ENCODE measurements at regions not wholly inside any gene's neighbourhood (a gene's known extent, or its start where the extent isn't known, plus 50 kb on each side); places are given as distances from the start of the nearest gene placed in this dataset.

DNA sequence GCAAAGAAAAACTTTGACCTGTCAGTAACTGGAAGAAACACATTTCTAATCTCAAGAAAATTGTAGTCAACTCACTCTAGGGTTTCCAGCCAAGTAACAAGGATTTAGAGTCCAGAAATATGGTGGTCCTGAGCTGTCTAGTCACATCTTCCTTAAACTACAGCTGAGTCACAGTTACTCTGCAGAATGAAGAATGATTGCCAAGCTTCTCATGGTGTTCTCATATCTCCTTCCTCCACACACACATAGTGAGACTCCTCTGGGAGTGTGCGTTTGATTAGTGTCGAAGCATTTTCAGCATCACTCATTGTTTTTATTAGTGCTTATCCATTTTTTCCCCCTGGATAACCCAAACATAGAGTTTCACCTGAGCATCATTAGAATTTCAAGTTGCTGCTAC, 93.1 kb upstream of the CXCL12 start:
- no peak for DNase-seq

GRCh38 chr10:44478876-44479705, 94.2 kb upstream of the CXCL12 start:
- no peak for DNase-seq

- no peak for DNase-seq
These were observed 107.8 kb upstream of the CXCL12 start for GRCh38 chr10:44492678-44493077.

- DNase-seq = no peak
These were observed 113.3 kb upstream of the CXCL12 start for GRCh38 chr10:44498222-44498621.

DNA sequence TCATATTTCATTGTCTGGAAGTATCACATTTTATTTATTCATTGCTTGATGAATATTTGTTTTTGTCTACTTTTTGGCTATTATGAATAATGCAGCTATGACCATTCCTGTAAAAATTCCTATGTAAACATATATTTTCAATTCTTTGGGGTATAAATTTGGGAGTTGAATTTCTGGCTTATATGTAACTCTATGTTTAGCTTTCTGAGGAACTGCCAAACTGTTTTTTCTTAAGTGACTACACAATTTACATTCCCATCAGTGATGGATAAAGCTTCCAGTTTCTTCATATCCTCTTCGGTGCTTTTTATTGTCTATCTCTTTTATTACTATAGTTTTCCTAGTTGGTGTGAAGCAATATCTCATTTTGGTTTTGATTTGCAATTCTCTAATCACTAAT, 115.6 kb upstream of the CXCL12 start:
- no peak for DNase-seq

DNA sequence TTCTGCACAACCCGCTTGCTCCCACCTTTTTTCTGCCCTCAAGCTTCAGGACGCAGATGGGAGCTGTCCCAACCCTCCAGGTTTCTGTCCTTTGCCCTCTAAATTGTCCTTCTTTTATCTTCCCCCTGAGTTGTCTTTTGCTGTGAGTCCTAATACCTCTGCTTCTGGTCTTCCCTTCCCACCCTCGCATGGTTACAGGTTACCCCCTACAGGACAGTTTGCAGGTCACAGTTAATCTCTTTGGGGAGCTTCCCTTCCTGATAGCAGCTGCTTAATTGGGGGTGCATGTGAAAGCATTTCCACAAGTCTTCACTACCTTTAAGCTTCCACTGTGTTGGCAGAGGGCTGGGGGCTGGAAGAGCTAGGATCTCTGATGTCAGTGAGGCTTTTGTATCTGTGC, 121.5 kb upstream of the CXCL12 start:
- DNase-seq = no peak

DNA sequence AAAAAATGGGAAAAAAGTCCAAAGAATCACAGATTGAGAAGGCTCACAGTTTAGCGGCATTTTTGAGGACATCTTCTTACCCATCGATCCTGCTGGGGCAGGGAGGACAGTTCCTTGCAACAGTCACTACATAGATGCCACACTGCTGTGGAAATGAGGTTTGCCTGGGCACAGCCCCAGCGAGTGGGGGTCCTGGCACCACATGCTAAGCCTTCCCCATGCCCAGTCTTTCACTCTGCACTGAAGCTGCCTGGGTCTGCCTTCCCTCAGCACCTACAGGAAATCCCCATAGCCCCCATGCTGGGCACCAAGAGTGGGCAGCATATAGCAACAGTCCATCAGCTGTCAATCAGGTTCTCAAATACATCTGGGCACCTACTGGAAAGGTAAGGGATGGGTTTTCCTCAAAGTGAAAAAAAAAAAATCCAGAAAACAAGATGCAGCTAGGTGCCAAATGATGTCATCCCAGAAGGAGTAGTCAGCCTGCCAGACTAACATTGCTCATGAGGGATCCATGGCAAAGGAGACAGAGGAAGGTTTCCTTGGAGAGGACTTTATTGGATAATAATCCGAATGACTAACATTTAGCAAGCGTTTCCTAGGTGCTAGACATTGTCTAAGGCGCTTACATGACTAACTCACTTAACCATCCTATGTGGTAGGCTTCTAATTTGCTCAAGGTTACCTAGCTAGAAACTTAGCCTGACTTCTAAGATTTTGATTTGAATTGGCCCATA, 125.7 kb upstream of the CXCL12 start:
- no peak for DNase-seq

- DNase-seq = no peak
These were observed 126.3 kb upstream of the CXCL12 start for GRCh38 chr10:44511166-44511565.

DNA sequence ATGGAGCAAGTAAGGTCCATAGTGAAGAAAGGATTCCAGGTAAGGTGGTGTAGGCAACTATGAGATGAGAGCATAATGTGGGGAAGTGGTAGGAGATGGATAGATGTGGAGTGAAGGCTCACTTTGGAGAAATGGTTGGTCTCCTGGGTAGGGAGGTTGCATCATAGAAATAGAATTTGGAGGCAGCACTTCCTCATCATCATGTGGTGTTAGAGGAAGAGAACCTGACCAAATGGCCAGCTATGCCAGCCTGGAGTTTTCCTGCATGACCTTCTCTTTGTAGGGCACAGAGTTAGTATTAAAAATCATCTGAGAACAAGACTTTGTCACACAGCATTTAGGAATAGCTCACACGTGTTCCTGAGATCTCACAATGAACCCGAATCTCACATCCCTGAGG, 126.7 kb upstream of the CXCL12 start:
- DNase-seq = no peak

- no peak for DNase-seq
These were observed 127.6 kb upstream of the CXCL12 start for GRCh38 chr10:44512431-44513022.

DNA sequence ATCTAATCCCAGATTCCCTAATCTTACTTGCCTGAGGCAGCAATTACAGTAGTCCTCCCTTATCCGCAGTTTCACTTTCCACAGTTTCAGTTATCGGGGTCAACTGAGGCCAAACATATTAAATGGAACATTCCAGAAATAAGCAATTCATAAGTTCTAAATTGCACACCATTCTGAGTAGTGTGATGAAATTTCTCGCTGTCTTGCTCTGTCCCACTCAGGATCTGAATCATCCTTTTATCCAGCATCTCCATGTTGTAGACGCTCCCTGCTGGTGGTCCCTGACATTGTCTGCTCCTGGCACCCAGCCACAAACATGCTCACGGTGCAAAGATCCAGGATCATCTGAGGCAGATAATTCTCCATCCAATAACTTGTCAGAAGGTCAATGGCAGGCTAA, 128.7 kb upstream of the CXCL12 start:
- no peak for DNase-seq

GRCh38 chr10:44516891-44517290, 132.0 kb upstream of the CXCL12 start:
- DNase-seq = no peak

DNA sequence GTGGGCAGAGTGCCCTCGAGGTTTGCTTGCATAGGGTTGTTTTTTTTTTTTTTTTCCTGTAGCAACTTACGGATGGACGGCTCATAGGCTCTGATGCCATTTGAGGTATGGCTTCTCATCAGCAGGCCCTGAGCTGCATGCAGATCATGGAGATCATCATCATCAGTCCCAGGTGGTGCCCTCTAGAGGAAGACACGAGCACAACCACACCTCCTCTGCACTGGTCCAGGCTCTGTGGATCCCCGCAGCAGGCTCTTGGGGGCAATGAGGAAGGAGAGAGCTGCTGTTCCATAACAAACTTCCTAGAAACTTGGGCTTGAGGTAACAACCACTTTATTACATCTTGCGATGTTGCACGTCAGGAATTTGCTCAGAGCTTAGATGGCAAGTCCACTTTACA, 132.7 kb upstream of the CXCL12 start:
- no peak for DNase-seq

GRCh38 chr10:44519361-44519760, 134.5 kb upstream of the CXCL12 start:
- DNase-seq = no peak

GRCh38 chr10:44520651-44521050, 135.8 kb upstream of the CXCL12 start:
- no peak for DNase-seq

GRCh38 chr10:44539178-44539577, 154.3 kb upstream of the CXCL12 start:
- DNase-seq = no peak

DNA sequence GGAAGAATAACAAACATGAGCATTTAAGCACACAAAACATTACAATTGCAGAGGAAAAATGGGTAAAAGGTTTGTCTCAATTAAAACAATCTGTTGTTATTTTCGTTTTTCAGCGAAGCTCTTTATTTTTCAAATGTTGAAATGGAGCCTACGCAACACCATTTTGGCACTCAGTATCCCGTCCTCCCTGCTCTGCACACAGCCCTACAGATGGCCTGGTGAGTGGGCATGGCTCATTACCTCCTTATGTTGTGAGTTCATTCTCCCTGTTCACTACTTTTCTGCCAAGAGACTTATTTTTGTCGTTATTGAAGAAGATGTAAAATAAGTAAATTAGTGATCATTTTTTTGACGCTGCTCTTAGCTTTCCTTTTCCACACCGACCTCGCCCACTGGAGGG, 167.8 kb upstream of the CXCL12 start:
- DNase-seq = no peak

DNA sequence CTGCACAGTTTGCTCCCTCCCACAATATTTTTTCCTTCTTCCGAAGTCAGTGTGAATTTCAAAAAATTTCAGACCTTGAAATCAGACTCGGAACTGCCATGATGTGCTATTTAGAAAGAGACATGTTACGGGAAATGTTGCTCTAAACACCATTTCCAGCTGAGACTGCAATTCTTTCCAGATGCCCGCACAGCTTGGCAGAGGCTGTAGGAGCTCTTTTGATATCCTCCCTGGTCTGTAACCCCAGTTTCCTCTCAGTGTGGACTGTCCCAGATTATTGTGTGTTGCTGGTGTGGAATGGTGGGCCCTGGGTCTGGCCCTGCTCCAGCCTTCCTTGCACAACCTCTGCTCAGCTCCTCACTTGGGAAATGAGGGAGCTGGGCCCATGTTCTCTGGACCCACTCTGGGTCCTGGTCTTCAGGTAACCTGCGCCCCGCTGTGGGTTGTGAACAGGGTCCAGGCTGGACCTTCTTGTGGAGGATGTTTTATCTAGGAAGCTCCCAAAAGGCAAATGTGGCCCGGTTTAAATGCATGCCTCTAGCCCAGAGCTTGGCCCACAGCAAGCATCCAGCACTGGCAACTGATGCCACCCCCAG, 172.8 kb upstream of the CXCL12 start:
- no peak for DNase-seq

DNA sequence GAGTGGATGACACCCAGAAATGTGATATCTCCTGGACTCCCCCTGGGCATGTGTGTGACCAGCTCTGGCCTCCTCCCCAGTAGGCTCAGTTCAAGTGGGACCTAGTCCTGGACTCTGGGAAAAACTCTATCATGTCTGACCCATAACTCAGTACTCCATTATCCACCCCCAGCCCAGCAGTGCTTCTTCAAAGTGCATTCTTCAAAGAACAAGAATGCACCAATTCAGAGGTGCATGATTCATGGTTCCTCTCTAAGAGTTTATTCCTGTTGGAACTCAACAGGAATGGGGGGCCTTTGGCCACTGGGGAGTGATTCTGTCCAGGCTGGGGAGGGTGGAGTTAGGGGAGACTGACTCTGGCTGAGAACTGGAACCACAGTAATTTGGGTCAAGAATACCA, 173.6 kb upstream of the CXCL12 start:
- DNase-seq = no peak

DNA sequence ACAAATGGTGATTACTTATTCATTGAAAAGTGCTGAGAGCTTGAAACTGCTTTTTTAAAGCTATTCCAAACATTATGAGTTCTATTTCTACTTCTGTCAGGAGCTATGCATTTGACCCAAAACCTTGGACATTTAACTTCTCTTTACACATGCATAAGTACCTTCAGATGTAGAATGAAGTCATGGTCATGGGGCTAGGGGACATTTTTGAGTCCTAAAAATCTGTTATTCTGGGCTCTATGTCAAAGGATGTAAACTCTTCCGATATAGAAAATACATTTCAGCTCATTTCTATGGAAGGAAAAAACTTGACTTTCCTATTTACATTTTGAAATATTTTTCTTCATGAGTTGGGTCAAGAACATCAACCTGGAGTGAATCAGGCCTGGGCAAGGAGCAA, 179.5 kb upstream of the CXCL12 start:
- DNase-seq = no peak

GRCh38 chr10:44564790-44565189, 179.9 kb upstream of the CXCL12 start:
- DNase-seq = no peak

DNA sequence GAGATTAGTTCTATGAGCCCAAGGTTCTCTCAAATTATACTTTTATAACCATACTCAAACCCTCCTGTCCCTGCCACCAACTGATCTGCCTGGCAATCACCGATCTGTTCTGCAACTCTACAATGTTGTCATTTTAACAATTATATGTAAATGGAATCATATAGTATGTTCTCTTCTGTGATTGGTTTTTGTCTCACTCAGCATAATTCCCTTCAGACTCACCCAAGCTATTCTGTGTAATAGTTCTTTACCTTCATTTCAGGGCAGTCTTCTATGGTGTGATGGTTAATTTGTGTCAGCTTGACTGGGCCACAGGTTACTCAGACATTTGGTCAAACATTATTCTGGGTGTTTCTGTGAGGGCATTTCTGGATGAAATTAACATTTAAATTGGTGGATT, 181.9 kb upstream of the CXCL12 start:
- DNase-seq = no peak

GRCh38 chr10:44567471-44567870, 182.6 kb upstream of the CXCL12 start:
- no peak for DNase-seq

Data from SIG-M5 (cell line).